ENCODE measurements at regions not wholly inside any gene's neighbourhood (a gene's known extent, or its start where the extent isn't known, plus 50 kb on each side); places are given as distances from the start of the nearest gene placed in this dataset.

DNA sequence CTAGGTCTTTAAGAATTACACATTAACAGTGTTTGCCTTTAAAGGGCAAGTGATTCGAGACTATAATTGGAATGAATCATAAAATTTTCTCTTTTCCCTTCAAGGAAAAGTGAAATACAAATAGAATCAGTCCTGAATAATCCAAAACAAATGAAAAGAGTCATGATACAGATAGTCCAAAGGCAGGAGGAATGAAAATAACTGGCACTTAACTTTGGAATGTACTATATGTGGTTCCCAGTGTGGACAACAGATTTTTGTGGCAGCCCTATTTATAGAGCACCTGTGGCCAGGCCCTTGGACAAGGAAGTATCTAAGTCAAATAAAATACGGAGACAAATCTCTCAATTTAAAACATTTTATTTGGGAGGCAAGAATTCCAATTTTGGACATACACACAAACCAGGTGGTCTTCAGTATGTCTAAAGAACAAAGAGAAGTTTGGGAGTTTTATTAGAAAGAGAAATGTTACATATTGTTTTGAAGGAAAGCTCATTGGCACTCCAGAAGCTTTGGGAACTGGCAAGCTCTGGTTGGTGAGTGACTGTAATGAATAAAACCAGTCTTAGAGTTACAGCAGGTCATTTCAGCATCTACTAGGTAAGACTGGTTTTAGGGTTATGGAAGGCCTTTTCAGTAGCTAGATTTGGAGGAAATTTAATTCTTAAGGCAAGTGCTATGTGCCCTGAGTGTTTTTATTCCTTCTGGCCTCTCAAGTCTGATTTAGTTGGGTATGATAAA lies 116.0 kb upstream of the PAM start (continued):
- TF ChIP-seq, protein P1, sequence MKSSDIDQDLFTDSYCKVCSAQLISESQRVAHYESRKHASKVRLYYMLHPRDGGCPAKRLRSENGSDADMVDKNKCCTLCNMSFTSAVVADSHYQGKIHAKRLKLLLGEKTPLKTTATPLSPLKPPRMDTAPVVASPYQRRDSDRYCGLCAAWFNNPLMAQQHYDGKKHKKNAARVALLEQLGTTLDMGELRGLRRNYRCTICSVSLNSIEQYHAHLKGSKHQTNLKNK (CRISPR knock-in tag; IDR thresholded peaks at IDR 0.05), result no peak
- TF ChIP-seq SMAD3 (CRISPR knock-in tag; IDR thresholded peaks at IDR 0.05; ENCODE audit: borderline replicate concordance) (no peak), TEAD1 (CRISPR knock-in tag; IDR thresholded peaks at IDR 0.05) (no peak), OVOL2 (CRISPR knock-in tag; IDR thresholded peaks at IDR 0.05; ENCODE audit: borderline replicate concordance) (no peak)

DNA sequence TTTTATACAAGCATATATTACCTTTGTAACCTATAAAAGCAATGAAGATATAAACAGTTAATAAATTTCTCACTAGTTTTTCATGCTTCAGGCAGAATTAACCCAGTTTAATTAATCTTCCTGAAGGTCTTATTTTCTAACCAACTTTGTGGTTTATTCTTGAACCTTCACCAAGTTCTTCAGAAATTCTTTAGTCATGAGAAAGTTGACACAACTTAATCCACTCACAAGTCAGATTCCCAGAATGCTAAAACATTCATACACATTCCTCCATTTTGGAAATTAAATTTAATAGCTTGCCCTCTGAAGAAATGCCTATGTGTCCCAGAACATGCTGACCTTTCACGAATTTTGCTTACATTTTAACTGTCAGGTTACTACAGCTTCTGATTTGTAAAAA lies 105.4 kb upstream of the PAM start:
- ATAC-seq (no peak), DNase-seq (ENCODE audit: low spot score) (no peak)
- H3K9me3 Mint-ChIP-seq, result peaks cover 22% of the 10 kb centered on the region
- POLR2A ChIA-PET, result no interaction called here
- H3K4me1 Mint-ChIP-seq, result peaks cover 10% of the 10 kb centered on the region
- TF ChIP-seq MYBL2 (CRISPR knock-in tag; IDR thresholded peaks at IDR 0.05), result no peak
- no peak for TF ChIP-seq CBFB (CRISPR knock-in tag; IDR thresholded peaks at IDR 0.05; ENCODE audit: low read depth)
- TF ChIP-seq, protein P2, sequence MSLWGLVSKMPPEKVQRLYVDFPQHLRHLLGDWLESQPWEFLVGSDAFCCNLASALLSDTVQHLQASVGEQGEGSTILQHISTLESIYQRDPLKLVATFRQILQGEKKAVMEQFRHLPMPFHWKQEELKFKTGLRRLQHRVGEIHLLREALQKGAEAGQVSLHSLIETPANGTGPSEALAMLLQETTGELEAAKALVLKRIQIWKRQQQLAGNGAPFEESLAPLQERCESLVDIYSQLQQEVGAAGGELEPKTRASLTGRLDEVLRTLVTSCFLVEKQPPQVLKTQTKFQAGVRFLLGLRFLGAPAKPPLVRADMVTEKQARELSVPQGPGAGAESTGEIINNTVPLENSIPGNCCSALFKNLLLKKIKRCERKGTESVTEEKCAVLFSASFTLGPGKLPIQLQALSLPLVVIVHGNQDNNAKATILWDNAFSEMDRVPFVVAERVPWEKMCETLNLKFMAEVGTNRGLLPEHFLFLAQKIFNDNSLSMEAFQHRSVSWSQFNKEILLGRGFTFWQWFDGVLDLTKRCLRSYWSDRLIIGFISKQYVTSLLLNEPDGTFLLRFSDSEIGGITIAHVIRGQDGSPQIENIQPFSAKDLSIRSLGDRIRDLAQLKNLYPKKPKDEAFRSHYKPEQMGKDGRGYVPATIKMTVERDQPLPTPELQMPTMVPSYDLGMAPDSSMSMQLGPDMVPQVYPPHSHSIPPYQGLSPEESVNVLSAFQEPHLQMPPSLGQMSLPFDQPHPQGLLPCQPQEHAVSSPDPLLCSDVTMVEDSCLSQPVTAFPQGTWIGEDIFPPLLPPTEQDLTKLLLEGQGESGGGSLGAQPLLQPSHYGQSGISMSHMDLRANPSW (CRISPR knock-in tag; conservative IDR thresholded peaks at IDR 0.05; ENCODE audit: low read depth), result no peak
- TF ChIP-seq, protein P3, sequence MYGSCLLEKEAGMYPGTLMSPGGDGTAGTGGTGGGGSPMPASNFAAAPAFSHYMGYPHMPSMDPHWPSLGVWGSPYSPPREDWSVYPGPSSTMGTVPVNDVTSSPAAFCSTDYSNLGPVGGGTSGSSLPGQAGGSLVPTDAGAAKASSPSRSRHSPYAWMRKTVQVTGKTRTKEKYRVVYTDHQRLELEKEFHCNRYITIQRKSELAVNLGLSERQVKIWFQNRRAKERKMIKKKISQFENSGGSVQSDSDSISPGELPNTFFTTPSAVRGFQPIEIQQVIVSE (CRISPR knock-in tag; IDR thresholded peaks at IDR 0.05; ENCODE audit: borderline replicate concordance), result no peak
- TF ChIP-seq NFATC4 (CRISPR knock-in tag; IDR thresholded peaks at IDR 0.05), result no peak
- TF ChIP-seq SOX15 (CRISPR knock-in tag; IDR thresholded peaks at IDR 0.05), result no peak
- TF ChIP-seq ZBTB21 (CRISPR knock-in tag; IDR thresholded peaks at IDR 0.05; ENCODE audit: borderline replicate concordance), result no peak
- TF ChIP-seq HMGA2 (CRISPR knock-in tag; IDR thresholded peaks at IDR 0.05), result no peak
- no peak for TF ChIP-seq ELF4 (CRISPR knock-in tag; IDR thresholded peaks at IDR 0.05; ENCODE audit: low read depth)
- no peak for TF ChIP-seq FOXP1 (CRISPR knock-in tag; IDR thresholded peaks at IDR 0.05; ENCODE audit: borderline replicate concordance)
- TF ChIP-seq, protein P4, sequence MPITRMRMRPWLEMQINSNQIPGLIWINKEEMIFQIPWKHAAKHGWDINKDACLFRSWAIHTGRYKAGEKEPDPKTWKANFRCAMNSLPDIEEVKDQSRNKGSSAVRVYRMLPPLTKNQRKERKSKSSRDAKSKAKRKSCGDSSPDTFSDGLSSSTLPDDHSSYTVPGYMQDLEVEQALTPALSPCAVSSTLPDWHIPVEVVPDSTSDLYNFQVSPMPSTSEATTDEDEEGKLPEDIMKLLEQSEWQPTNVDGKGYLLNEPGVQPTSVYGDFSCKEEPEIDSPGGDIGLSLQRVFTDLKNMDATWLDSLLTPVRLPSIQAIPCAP (CRISPR knock-in tag; IDR thresholded peaks at IDR 0.05), result no peak
- no peak for TF ChIP-seq FOXJ3 (CRISPR knock-in tag; IDR thresholded peaks at IDR 0.05; ENCODE audit: borderline replicate concordance)
- no peak for TF ChIP-seq ATF1 (CRISPR knock-in tag; IDR thresholded peaks at IDR 0.05)
- TF ChIP-seq, protein P1 (CRISPR knock-in tag; IDR thresholded peaks at IDR 0.05), result no peak
- CTCF ChIA-PET, result no interaction called here
- no peak overlapping the region for H3K27ac Mint-ChIP-seq
- H3K27me3 Mint-ChIP-seq (ENCODE audit: low read depth), result no peaks in the 10 kb centered on the region
- H3K36me3 Mint-ChIP-seq, result peaks cover 5% of the 10 kb centered on the region; the same call in 1 of the 2 replicates
- no peak overlapping the region for H3K4me3 Mint-ChIP-seq

DNA sequence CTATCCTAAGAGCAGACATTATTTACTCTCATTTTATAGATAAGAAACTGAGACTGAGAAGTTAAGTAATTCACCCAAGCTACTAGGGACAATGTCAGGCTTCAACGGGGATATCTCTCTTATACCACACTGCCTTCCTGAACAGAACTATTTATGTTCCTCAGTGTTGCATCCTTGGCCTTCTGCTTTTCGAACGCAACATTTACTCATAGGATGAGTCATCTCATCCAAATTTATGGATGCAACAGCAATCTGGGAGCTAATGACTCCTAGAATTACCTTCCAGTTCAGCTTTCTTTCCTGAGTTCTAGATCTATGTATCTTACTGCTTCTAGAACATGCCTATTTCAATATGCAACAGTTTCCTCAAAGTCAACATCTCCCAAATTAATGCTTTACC lies 103.6 kb upstream of the PAM start:
- DNase-seq (ENCODE audit: low spot score) (no peak), ATAC-seq (no peak)
- ChIA-PET POLR2A (no interaction called here), CTCF (no interaction called here)
- H3K27me3 Mint-ChIP-seq (ENCODE audit: low read depth), result no peaks in the 10 kb centered on the region
- peaks cover 10% of the 10 kb centered on the region for H3K4me1 Mint-ChIP-seq
- H3K4me3 Mint-ChIP-seq, result no peak overlapping the region
- H3K36me3 Mint-ChIP-seq, result peaks cover 5% of the 10 kb centered on the region; the same call in 1 of the 2 replicates
- peaks cover 7% of the 10 kb centered on the region for H3K9me3 Mint-ChIP-seq
- no peak overlapping the region for H3K27ac Mint-ChIP-seq
- TF ChIP-seq, protein P5, sequence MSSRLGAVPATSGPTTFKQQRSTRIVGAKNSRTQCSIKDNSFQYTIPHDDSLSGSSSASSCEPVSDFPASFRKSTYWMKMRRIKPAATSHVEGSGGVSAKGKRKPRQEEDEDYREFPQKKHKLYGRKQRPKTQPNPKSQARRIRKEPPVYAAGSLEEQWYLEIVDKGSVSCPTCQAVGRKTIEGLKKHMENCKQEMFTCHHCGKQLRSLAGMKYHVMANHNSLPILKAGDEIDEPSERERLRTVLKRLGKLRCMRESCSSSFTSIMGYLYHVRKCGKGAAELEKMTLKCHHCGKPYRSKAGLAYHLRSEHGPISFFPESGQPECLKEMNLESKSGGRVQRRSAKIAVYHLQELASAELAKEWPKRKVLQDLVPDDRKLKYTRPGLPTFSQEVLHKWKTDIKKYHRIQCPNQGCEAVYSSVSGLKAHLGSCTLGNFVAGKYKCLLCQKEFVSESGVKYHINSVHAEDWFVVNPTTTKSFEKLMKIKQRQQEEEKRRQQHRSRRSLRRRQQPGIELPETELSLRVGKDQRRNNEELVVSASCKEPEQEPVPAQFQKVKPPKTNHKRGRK (CRISPR knock-in tag; IDR thresholded peaks at IDR 0.05; ENCODE audit: borderline replicate concordance), result no peak
- TF ChIP-seq, protein P6, sequence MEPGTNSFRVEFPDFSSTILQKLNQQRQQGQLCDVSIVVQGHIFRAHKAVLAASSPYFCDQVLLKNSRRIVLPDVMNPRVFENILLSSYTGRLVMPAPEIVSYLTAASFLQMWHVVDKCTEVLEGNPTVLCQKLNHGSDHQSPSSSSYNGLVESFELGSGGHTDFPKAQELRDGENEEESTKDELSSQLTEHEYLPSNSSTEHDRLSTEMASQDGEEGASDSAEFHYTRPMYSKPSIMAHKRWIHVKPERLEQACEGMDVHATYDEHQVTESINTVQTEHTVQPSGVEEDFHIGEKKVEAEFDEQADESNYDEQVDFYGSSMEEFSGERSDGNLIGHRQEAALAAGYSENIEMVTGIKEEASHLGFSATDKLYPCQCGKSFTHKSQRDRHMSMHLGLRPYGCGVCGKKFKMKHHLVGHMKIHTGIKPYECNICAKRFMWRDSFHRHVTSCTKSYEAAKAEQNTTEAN (CRISPR knock-in tag; IDR thresholded peaks at IDR 0.05), result no peak
- TF ChIP-seq PRRX2 (CRISPR knock-in tag; IDR thresholded peaks at IDR 0.05) (no peak), ZNF671 (CRISPR knock-in tag; IDR thresholded peaks at IDR 0.05) (no peak), IRF2 (CRISPR knock-in tag; IDR thresholded peaks at IDR 0.05; ENCODE audit: borderline replicate concordance, low read depth) (no peak)
- TF ChIP-seq, protein P7, sequence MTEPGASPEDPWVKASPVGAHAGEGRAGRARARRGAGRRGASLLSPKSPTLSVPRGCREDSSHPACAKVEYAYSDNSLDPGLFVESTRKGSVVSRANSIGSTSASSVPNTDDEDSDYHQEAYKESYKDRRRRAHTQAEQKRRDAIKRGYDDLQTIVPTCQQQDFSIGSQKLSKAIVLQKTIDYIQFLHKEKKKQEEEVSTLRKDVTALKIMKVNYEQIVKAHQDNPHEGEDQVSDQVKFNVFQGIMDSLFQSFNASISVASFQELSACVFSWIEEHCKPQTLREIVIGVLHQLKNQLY (CRISPR knock-in tag; IDR thresholded peaks at IDR 0.05), result no peak
- TF ChIP-seq, protein P8, sequence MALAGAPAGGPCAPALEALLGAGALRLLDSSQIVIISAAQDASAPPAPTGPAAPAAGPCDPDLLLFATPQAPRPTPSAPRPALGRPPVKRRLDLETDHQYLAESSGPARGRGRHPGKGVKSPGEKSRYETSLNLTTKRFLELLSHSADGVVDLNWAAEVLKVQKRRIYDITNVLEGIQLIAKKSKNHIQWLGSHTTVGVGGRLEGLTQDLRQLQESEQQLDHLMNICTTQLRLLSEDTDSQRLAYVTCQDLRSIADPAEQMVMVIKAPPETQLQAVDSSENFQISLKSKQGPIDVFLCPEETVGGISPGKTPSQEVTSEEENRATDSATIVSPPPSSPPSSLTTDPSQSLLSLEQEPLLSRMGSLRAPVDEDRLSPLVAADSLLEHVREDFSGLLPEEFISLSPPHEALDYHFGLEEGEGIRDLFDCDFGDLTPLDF (CRISPR knock-in tag; IDR thresholded peaks at IDR 0.05), result no peak

Measured in WTC11 (cell line).